ENCODE measurements at regions not wholly inside any gene's neighbourhood (a gene's known extent, or its start where the extent isn't known, plus 50 kb on each side); places are given as distances from the start of the nearest gene placed in this dataset.
A peak's percentile ranks its signal among the peaks of the same experiment; 100 is the strongest.

- TF ChIP-seq ZNF621 (tag by site-specific recombination; IDR thresholded peaks at IDR 0.05) (no peak), ZNF324 (tag by site-specific recombination; IDR thresholded peaks at IDR 0.05) (no peak), ZNF433 (tag by site-specific recombination; IDR thresholded peaks at IDR 0.05; ENCODE audit: low read depth) (no peak), ZNF658 (tag by site-specific recombination; IDR thresholded peaks at IDR 0.05) (no peak), ZFP69B (tag by site-specific recombination; IDR thresholded peaks at IDR 0.05) (no peak), ZNF10 (tag by site-specific recombination; IDR thresholded peaks at IDR 0.05) (no peak)
- H3K9me3 ChIP-seq (ENCODE audit: control insufficient read depth, insufficient read depth, low read depth, low read length), result no peaks in the 10 kb centered on the region
- POLR2A ChIA-PET, result no interaction called here
- peaks cover 12% of the 10 kb centered on the region for H3K4me1 ChIP-seq (ENCODE audit: control insufficient read depth, insufficient read depth, low read length)
- no peaks in the 10 kb centered on the region for H3K36me3 ChIP-seq (ENCODE audit: control insufficient read depth in 2 of 2, insufficient read depth in 1 of 2, low read length in 2 of 2)
- H3K27ac ChIP-seq (ENCODE audit: extremely low read depth, low read depth, low read length), result no peak overlapping the region
- CTCF ChIA-PET, result interaction anchor here (0.6 to 0.7 kb wide), 3 partner anchors 16 to 64 kb away, joined by 3 to 4 read pairs (median 4); no protein-coding TSS in a partner anchor
- H3K4me3 ChIP-seq (ENCODE audit: low read depth, low read length), result no peak overlapping the region
Observed at GRCh38 chr1:219266524-219266923, 92.8 kb downstream of the LYPLAL1 start.

- Histone ChIP-seq H3K4me3 (ENCODE audit: low read depth, low read length) (no peak overlapping the region), H3K27ac (ENCODE audit: extremely low read depth, low read depth, low read length) (no peak overlapping the region), H3K9me3 (ENCODE audit: control insufficient read depth, insufficient read depth, low read depth, low read length) (no peaks in the 10 kb centered on the region), H3K4me1 (ENCODE audit: control insufficient read depth, insufficient read depth, low read length) (peaks cover 9% of the 10 kb centered on the region), H3K36me3 (ENCODE audit: control insufficient read depth in 2 of 2, insufficient read depth in 1 of 2, low read length in 2 of 2) (no peaks in the 10 kb centered on the region)
- POLR2A ChIA-PET, result no interaction called here
- CTCF ChIA-PET, result no interaction called here
- no peak for TF ChIP-seq ZNF121 (tag by site-specific recombination; IDR thresholded peaks at IDR 0.05)
- TF ChIP-seq SP7 (tag by site-specific recombination; IDR thresholded peaks at IDR 0.05), result peak; percentile 93
- no peak for TF ChIP-seq ZNF664 (tag by site-specific recombination; IDR thresholded peaks at IDR 0.05)
- TF ChIP-seq ZNF510 (tag by site-specific recombination; IDR thresholded peaks at IDR 0.05; ENCODE audit: insufficient replicate concordance), result no peak
- no peak for TF ChIP-seq ZNF48 (tag by site-specific recombination; IDR thresholded peaks at IDR 0.05)
- 0 out of 2 replicates have a peak, but pooled peaks have one; percentile 2 for TF ChIP-seq ZNF585B (tag by site-specific recombination; IDR thresholded peaks at IDR 0.05)
- TF ChIP-seq ZNF362 (tag by site-specific recombination; IDR thresholded peaks at IDR 0.05), result 0 out of 2 replicates have a peak, but pooled peaks have one; percentile 17
- TF ChIP-seq ZNF449 (tag by site-specific recombination; IDR thresholded peaks at IDR 0.05), result no peak
- peak; percentile 37; the same call in 1 of the 2 replicates for TF ChIP-seq KLF10 (tag by site-specific recombination; IDR thresholded peaks at IDR 0.05)
- no peak for TF ChIP-seq ZFP69B (tag by site-specific recombination; IDR thresholded peaks at IDR 0.05)
- TF ChIP-seq ZNF670 (tag by site-specific recombination; IDR thresholded peaks at IDR 0.05; ENCODE audit: low read depth), result no peak
- no peak for TF ChIP-seq ZNF157 (tag by site-specific recombination; IDR thresholded peaks at IDR 0.05)
- no peak for TF ChIP-seq ZNF416 (tag by site-specific recombination; IDR thresholded peaks at IDR 0.05)
- TF ChIP-seq ZNF398 (tag by site-specific recombination; IDR thresholded peaks at IDR 0.05), result no peak
- TF ChIP-seq ZNF561 (tag by site-specific recombination; IDR thresholded peaks at IDR 0.05; ENCODE audit: borderline replicate concordance), result no peak
- no peak for TF ChIP-seq ZNF701 (tag by site-specific recombination; IDR thresholded peaks at IDR 0.05)
- no peak; the same call in 1 of the 2 replicates for TF ChIP-seq BCL6B (tag by site-specific recombination; IDR thresholded peaks at IDR 0.05)
Observed at GRCh38 chr1:219265026-219265515, 91.4 kb downstream of the LYPLAL1 start.
